ENCODE measurements at regions not wholly inside any gene's neighbourhood (a gene's known extent, or its start where the extent isn't known, plus 50 kb on each side); places are given as distances from the start of the nearest gene placed in this dataset.

DNA sequence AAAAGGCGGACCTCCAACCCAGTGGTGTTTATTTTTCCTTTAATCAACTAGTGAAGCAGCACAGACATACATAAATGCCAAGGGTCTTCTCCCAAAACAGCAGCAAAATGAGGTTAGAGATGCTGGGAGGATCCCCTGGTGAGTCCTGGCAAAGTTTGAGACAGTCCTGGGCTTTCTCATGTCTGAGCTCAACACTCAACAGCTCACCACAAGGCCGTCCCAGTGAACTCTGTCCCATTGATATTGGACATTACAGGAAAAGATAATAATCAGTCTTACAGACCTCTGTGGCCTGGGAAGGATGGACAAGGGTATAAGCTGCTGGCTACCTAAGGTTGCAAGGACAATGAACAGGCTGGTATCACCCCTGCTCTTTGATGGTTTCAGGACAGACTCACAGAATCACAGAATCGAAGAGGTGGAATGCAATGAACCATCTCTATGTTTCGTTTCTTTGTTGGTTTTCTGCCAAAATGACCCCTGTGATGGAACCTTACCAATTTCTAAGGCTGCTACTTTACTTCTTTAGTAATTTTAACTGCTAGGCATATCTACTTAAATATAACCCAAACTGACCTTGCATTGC is 551.8 kb downstream of the RAB28 start:
- 72 to 87% (median 75%) methylated on average over 4 of the region's 4 CpGs for WGBS, 4 donors

DNA sequence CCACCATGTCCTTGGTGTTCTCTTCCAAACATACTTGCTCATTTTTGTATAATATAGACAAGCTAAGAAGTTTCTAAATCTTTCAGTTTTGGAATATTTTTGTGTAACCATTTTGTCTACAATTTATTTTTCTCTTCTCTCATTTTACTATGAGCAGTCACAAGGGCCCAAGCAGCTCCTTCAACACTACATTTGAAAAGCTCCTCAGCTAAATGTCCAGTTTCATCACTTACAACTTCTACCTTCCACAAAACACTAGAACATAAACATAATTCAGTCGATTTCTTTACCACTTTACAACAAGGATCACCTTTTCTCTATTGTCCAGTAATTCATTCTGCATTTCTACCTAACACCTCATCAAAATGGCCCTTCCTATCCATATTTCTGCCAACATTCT is 554.4 kb downstream of the RAB28 start:
- no peak for DNase-seq
- Histone ChIP-seq H3K4me1 (replicated peaks in 1 of 2) (no peaks in the 10 kb centered on the region), H3K36me3 (replicated peaks in 1 of 2) (no peaks in the 10 kb centered on the region), H3K27me3 (no peaks in the 10 kb centered on the region), H3K27ac (no peak overlapping the region), H3K4me3 (no peak overlapping the region), H3K9me3 (replicated peaks in 1 of 3) (no peaks in the 10 kb centered on the region)
- TF ChIP-seq POLR2A (IDR thresholded peaks at IDR 0.05): no peak
- TF ChIP-seq, protein P1, sequence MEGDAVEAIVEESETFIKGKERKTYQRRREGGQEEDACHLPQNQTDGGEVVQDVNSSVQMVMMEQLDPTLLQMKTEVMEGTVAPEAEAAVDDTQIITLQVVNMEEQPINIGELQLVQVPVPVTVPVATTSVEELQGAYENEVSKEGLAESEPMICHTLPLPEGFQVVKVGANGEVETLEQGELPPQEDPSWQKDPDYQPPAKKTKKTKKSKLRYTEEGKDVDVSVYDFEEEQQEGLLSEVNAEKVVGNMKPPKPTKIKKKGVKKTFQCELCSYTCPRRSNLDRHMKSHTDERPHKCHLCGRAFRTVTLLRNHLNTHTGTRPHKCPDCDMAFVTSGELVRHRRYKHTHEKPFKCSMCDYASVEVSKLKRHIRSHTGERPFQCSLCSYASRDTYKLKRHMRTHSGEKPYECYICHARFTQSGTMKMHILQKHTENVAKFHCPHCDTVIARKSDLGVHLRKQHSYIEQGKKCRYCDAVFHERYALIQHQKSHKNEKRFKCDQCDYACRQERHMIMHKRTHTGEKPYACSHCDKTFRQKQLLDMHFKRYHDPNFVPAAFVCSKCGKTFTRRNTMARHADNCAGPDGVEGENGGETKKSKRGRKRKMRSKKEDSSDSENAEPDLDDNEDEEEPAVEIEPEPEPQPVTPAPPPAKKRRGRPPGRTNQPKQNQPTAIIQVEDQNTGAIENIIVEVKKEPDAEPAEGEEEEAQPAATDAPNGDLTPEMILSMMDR (IDR thresholded peaks at IDR 0.05): no peak
- intact Hi-C loops (cut with DNase I): no loop called here
- 80 to 89% (median 83%) methylated on average over 1 of the region's 1 CpG for WGBS, 4 donors

More for the DNA sequence above, 551.8 kb downstream of the RAB28 start:
- no peak for TF ChIP-seq POLR2A (IDR thresholded peaks at IDR 0.05)
- TF ChIP-seq, protein P1 (IDR thresholded peaks at IDR 0.05): no peak
- no peaks in the 10 kb centered on the region for H3K27me3 ChIP-seq
- H3K9me3 ChIP-seq (replicated peaks in 1 of 3): no peaks in the 10 kb centered on the region
- H3K4me3 ChIP-seq: no peak overlapping the region
- no peaks in the 10 kb centered on the region for H3K36me3 ChIP-seq (replicated peaks in 1 of 2)
- DNase-seq: no peak
- H3K4me1 ChIP-seq (replicated peaks in 1 of 2): no peaks in the 10 kb centered on the region
- intact Hi-C loops (cut with DNase I): no loop called here
- H3K27ac ChIP-seq: no peak overlapping the region

DNA sequence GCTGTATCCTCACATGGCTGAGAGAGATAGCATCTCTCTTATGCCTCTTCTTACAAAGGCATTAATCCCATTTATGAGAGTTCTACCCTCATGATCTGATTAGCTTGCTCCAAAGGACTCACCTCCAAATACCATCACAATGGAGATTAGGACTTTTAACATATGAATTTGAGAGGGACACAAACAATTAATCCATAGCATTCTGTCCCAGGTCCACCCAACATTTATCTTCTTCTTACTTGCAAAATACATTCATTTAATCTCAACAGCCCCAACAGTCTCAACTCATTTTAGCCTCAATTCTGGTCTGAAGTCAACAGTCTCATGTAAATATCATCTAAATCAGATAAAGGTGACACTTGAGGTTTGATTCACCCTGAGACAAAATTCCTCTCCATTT is 555.4 kb downstream of the RAB28 start:
- Histone ChIP-seq H3K4me3 (no peak overlapping the region), H3K27me3 (no peaks in the 10 kb centered on the region), H3K27ac (no peak overlapping the region), H3K36me3 (replicated peaks in 1 of 2) (no peaks in the 10 kb centered on the region), H3K9me3 (replicated peaks in 1 of 3) (no peaks in the 10 kb centered on the region), H3K4me1 (replicated peaks in 1 of 2) (no peaks in the 10 kb centered on the region)
- DNase-seq: no peak
- TF ChIP-seq, protein P1 (IDR thresholded peaks at IDR 0.05): no peak
- TF ChIP-seq POLR2A (IDR thresholded peaks at IDR 0.05): no peak
- intact Hi-C loops (cut with DNase I): no loop called here

DNA sequence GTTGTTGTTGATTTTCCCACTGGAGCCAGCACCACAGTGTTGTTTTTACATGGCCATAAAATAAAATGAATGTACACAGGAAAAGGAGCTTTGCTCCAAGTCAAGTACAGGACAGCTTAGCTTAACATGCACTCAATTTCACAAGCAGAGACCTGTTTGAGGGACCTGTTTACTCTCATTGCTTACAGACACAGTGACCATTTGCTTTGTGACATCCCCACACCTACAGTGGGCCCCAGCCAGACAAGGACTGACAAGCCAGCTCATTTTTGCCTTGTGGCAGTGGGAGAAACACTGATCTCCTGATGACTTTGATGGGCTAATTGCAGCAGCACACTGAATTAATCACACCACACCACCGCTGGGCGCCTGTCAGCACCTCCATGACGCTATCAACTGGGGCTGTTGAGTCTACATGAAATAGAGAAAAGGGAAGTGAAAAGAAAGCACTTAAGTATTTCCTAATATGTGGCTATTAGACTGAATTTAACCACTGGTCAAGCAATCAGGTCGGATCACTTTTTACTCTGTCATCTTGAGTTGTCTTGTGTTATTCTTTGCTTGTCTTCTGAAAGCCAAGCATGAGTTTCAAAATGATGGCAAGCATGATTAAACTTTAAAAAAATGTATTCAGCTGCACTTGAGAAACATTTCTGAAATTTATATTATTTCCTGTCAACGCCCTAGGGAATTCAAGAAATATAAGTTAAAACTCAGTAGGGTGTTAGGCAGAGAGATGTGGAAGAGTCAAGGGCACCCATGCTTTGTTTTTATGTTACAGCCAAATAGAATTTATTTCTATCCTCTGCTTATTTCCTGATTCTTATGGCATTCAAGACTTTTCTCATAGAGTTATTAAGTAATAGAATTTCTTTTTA is 557.7 kb downstream of the RAB28 start:
- no peak overlapping the region for H3K4me3 ChIP-seq
- whole genome bisulfite sequencing, 4 donors: 55 to 64% (median 60%) methylated on average over 4 to 5 of the region's 5 CpGs
- H3K36me3 ChIP-seq (replicated peaks in 1 of 2): no peaks in the 10 kb centered on the region
- no peaks in the 10 kb centered on the region for H3K4me1 ChIP-seq (replicated peaks in 1 of 2)
- intact Hi-C loops (cut with DNase I): no loop called here
- DNase-seq: no peak
- TF ChIP-seq, protein P1 (IDR thresholded peaks at IDR 0.05): no peak
- no peak for TF ChIP-seq POLR2A (IDR thresholded peaks at IDR 0.05)
- H3K9me3 ChIP-seq (replicated peaks in 1 of 3): no peaks in the 10 kb centered on the region
- H3K27me3 ChIP-seq: no peaks in the 10 kb centered on the region
- H3K27ac ChIP-seq: no peak overlapping the region
